ENCODE measurements at regions not wholly inside any gene's neighbourhood (a gene's known extent, or its start where the extent isn't known, plus 50 kb on each side); places are given as distances from the start of the nearest gene placed in this dataset.

DNA sequence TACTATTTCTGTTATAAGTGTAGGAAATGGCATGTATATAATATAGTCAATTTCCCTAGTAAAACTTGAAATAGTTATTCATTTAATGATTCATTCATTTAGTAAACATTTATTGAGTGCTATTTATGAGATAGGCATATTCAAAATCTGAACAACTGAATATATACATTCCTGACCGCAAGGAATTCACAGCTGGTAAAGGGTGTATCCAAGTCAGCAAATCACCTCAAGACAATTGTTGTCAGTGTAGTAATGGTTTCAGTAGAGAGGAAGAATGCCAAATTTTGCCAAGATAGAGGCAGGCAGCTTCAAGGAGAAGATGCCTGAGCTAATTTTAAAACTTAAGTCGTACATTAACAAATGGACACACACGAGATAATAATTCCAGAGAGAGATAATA, 89.8 kb upstream of the CHST9 start:
- no peak for DNase-seq (ENCODE audit: low read depth)

DNA sequence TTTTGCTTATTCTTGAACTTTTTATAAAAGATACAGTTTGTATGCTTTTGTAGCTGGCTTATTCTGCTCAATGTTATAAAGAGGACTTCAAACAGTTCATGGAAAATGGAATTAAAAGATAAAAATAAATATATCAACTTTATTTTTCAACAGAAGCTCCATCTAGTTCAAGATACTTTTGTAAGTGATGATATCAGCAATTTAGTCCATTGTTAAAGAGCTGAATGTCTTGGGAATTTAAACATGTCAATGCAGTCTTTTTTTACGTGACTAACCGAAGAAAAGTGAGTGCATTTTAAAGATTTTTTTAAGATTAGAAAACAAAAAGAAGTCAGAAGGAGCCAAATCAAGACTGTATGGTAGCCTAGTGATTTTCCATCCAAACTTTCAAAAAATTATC, 85.4 kb upstream of the CHST9 start:
- DNase-seq (ENCODE audit: low read depth), result no peak

DNA sequence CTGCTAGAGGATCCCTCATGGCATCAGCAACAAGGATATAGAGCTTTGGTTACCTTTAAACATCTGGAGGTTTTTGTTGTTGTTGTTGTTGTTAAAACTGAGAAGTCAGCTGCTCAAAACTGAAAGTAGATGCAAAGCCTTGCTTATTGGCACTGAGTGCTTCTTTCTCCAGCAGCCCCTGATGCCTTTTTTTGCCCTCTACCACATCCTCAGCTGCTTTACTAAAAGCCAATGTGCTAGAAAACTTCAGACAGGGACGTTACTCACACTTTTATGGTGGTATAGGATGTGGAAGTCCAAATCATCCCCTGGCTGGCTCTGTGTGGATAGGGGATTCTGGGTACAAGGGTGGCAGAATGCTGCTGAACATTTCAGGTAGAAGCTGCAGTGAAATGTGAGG, 78.3 kb upstream of the CHST9 start:
- DNase-seq (ENCODE audit: low read depth), result no peak

DNA sequence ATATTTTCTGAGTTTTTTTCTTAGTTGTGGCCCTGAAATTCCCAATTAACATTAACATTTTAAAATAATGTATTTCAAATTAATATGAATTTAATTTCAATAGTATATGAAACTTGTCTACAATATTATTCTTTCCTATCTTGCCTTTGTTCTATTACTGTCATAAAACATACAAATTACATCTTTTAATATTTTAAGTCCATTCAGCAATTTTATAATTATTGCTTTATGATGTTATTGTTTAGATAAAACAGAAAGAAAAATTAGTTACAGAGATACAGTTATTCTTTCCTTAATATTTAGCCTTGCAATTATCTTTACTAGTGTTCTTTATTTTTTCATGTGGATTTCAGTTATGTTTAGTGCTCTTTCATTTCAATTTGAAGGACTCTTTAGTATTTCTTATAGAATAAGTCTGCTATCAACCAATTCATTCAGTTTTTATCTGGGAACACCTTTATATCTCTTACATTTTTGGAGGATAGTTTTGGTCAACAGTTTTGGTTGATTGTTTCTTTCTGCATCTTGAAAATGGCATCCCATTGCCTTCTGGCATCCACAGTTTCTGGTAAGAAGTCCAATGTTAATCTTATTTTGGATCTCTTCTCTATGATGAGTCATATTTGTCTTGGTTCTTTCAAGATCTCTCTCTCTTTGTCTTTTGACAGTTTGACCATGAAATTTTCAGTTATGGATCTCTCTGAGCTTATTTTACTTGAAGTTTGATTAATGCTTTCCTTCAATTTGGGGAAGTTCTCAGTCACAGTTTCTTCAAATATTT, 76.9 kb upstream of the CHST9 start:
- no peak for DNase-seq (ENCODE audit: low read depth)

DNA sequence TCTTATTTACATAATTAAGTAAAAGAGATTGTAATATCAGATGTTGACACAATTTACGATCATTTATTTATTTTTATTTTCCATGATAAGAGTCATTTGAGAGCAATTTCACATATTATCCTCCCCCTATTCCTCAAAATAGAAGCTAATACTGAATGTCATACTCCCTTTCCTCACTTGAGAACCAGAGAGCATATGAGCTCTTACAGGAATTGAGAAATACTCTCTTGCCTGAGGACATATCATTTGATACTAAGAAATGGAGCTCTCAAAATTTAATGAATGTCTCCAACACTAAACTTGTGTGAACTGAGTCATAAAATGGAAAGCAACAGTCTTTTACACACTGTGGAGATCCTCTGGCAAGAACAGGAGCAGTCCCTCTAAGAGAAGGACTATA, 68.5 kb upstream of the CHST9 start:
- DNase-seq (ENCODE audit: low read depth), result no peak

DNA sequence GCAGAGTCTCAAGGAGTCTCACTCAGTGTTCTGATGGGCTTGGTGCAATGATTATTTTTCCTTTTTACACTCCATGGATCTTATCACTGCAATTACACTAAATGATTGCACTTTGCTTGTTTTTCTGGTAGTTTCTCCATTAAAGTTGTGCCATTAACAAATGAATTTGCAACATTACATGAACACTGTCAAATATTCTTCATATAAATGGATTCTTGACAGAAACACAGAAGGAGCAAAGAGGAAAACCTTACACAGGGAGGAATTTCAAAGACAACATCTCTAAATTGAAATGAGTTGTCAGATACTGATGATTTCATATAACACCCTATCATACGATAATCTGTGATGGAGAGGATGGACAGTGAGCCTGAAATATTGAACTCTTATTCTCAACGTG, 65.4 kb upstream of the CHST9 start:
- no peak for DNase-seq (ENCODE audit: low read depth)

DNA sequence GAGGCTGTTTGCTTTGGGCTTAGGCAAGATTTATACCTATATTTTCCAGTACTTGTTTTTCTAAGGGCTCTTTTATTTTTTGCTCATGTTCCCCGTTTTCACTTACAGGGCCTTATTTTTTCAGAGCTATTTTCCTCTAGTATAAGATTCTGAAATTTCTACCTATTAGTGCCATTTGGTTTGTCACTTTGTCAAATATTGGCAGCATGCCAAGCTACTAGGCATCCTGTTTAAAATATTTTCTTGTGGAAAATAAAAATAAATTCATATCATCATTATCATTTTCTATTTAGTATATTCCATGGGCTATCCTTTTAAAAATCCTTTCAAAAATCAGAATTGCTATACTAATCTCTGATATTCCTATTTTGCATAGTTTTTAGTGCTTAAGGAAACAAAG, 64.8 kb upstream of the CHST9 start:
- DNase-seq (ENCODE audit: low read depth), result no peak

DNA sequence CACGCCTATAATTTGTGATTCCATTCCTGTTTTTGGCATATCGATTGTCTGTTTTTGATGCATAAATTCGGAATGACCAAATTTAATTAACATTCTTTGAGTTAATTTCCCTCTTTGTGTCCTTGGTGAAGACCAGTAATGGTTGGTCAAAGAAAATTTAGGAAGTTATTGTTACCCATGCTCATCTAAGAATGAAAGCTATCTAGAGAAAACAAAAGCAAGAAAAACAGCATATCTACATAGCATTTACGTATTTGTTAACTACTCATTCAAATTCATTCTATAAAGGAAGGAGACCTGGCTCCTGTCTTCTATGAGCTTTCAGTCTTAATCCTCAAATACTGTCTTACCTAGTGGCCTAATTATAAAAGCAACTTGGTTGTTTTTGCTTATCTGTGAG, 59.2 kb upstream of the CHST9 start:
- no peak for DNase-seq (ENCODE audit: low read depth)

DNA sequence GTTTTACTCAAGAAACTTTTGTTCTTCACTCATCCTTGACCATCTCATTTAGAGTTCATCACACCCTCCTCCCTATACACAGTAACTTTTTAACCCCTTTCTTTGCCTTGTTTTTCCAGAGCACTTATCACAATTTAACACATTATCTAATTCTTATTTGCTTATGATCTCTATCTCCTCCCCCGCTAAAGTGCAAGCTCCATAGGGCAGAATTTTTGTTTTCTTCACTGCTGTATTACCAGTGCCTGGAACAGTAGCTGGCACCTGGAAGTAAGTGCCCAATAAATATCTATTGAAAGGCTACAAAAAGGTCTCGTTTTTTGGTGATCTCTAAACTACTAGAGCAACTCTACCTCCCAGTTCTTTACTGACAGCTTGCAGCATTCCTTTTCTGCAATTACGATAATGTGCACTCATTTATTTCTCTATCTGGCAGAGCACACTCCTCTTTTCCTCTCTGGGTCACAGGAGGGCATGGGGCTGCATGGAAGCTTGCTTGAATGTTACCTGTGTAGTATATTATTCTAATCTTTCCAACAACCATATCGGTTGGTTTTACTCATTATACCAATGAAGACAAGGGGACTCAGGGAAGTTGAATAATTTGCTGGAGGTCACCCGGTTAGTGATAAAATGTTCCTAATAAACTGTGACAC, 57.4 kb upstream of the CHST9 start:
- no peak for DNase-seq (ENCODE audit: low read depth)

DNA sequence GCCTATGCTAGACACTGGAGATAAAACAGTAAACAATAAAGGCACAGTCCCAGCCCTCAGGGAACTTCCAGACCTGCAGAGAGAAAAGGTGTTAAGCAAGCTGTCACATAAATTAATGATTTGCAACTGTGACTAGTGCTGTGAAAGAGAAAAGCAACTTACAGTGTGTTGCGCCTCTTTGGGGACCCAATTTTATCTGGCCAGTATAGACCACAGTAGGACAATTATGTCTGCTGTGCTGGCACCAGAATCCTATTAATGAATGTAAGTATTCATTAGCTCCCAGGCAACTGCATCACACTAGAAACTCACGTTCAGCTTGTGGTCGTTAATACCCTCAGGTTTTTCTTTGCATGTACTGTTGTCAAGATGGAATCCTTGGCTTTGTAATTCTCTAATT, 55.3 kb upstream of the CHST9 start:
- no peak for DNase-seq (ENCODE audit: low read depth)

DNA sequence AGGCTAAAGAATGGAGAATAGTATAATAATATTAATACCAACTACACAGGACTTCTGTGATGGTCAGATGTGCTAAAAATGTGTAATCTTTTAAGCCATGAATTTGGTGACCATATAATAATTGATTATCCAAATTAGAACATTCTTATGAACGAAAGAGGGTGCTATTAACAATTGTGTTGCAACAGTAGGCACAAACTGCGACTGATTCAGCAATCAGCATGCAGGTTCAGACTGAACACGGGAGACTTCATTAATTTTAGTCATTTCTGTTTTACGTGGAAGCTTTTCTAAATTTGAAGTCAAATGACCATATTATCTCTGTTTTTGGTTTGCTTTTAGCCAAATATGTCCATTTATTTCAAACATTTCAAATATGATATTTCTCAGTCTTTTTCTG, 54.6 kb upstream of the CHST9 start:
- DNase-seq (ENCODE audit: low read depth), result no peak

DNA sequence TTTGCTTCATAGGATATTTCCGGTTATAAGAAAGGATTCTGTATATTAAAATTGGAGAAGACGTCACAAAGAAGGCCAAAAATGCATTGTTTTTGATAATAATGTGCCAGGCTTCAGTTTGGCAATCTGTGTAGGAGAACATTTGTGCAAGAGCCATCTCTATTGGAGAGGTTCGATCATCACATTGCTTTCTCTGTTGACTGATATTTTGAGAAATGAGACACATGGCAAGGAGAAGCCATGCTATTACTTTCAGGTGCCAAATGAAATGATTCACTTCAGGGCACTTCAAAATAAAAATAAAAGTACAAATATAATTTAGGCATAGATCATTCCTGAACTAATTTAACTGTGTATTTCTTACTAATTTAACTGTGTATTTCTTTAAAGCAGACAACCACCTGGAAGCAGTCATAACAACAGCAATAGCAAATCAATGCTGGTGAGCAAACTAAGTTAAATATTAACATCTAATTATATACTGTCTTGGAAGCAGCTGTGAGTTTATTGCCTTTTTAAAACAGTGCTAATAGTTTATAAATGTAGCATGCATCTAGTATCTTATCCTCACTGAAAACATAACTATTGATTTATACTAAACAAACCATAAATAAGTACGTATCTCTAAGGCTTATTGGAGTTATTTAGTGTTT, 50.2 kb upstream of the CHST9 start:
- DNase-seq (ENCODE audit: low read depth), result no peak

Measured in GM04504 (cell line).